T-helper 17 cell (primary cell): ENCODE measurements at regions not wholly inside any gene's neighbourhood (a gene's known extent, or its start where the extent isn't known, plus 50 kb on each side); places are given as distances from the start of the nearest gene placed in this dataset.
"Not testable (repeated sequence)": the region's sequence is repeated elsewhere in the genome, so short reads cannot be mapped to it uniquely, and the experiment has no call there.

Experiments
- ATAC-seq: fragments of 150-1000 bp; cut with Tn5 transposase; 2 replicates; pipeline ENCODE4 v1.10.0; 2021; ENCODE audit warnings: mild to moderate bottlenecking, moderate library complexity
- DNase-seq, 3 donors: peaks; one replicate each; pipeline versions ENCODE4 v3.0.0 to v3.0.0-alpha.2; 2020 to 2021
- H3K9me3 ChIP-seq: one replicate; pipeline ENCODE4 v1.7.0; 2013; ENCODE audit warnings: low read length, mild to moderate bottlenecking; ENCODE audit not compliant: control insufficient read depth, poor library complexity, severe bottlenecking
- H3K27ac Mint-ChIP-seq: one replicate; pipeline ENCODE4 v1.8.0; 2022; ENCODE audit warnings: mild to moderate bottlenecking, moderate library complexity, mixed read lengths
- H3K27me3 Mint-ChIP-seq: one replicate; pipeline ENCODE4 v1.8.0; 2022; ENCODE audit warnings: mixed read lengths
- H3K36me3 Mint-ChIP-seq: one replicate; pipeline ENCODE4 v1.8.0; 2022; ENCODE audit warnings: low read depth, mixed read lengths
- H3K4me1 Mint-ChIP-seq: one replicate; pipeline ENCODE4 v1.8.0; 2022; ENCODE audit warnings: mild to moderate bottlenecking, mixed read lengths
- H3K4me3 Mint-ChIP-seq: one replicate; pipeline ENCODE4 v1.8.0; 2022; ENCODE audit warnings: mild to moderate bottlenecking, moderate library complexity, mixed read lengths

DNA sequence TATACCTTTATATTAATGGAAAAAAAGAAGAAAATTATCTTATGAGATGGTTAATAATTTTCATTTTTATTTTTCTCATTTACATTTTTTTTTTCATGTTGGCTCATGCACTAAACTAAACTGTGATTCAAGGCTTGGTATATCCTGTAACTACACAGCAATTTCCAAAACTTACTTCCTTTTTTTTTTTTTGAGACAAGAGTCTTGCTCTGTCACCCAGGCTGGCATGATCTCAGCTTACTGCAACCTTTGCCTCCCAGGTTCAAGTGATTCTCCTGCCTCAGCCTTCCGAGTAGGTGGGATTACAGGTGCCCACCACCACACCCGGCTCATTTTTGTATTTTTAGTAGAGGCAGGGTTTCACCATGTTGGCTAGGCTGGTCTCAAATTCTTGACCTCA, 224.9 kb upstream of the FANCL start:
- not testable (repeated sequence) for H3K4me1 Mint-ChIP-seq, DNase-seq, H3K36me3 Mint-ChIP-seq, ATAC-seq, H3K27me3 Mint-ChIP-seq, H3K4me3 Mint-ChIP-seq, H3K9me3 ChIP-seq, H3K27ac Mint-ChIP-seq

- Mint-ChIP-seq H3K4me1 (no peaks in the 10 kb centered on the region), H3K27ac (no peak overlapping the region), H3K27me3 (no peaks in the 10 kb centered on the region), H3K36me3 (no peaks in the 10 kb centered on the region), H3K4me3 (no peak overlapping the region)
- ATAC-seq (no peak), DNase-seq (no peak)
- no peaks in the 10 kb centered on the region for H3K9me3 ChIP-seq
Measured at GRCh38 chr2:58460670-58461069, 219.5 kb upstream of the FANCL start.

GRCh38 chr2:58449286-58450010, 208.3 kb upstream of the FANCL start:
- Mint-ChIP-seq H3K27me3 (peaks cover 30% of the 10 kb centered on the region), H3K36me3 (peaks cover 3% of the 10 kb centered on the region), H3K4me1 (peaks cover 3% of the 10 kb centered on the region), H3K27ac (no peak overlapping the region), H3K4me3 (no peak overlapping the region)
- H3K9me3 ChIP-seq = no peaks in the 10 kb centered on the region
- DNase-seq (no peak), ATAC-seq (peak; percentile 20)

GRCh38 chr2:58448845-58449244, 207.7 kb upstream of the FANCL start:
- DNase-seq (no peak), ATAC-seq (no peak)
- Mint-ChIP-seq H3K4me1 (peaks cover 3% of the 10 kb centered on the region), H3K27ac (no peak overlapping the region), H3K36me3 (peaks cover 3% of the 10 kb centered on the region), H3K4me3 (no peak overlapping the region), H3K27me3 (peaks cover 32% of the 10 kb centered on the region)
- no peaks in the 10 kb centered on the region for H3K9me3 ChIP-seq

DNA sequence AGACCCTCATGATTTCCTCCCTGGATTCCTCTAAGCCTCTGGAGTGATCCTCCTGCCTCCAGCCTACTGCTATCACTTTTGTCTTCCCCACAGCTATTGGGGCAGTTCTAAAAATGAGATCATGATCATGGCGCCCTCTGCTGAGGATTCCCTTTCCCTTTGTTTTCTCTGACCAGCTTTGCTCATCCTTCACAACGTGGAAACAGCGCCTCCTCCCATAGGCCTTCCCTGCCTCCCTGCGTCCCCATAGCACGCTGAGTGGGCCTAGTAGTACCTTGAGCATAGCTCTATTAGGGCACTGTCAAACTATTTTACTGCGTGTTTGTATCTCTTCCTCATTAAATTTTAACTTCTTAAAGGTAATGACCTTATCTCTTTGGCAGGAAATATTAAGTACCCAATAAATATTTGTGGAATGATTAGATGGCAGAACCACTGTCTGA, 207.0 kb upstream of the FANCL start:
- no peak for DNase-seq
- H3K9me3 ChIP-seq = no peaks in the 10 kb centered on the region
- no peak overlapping the region for H3K4me3 Mint-ChIP-seq
- H3K36me3 Mint-ChIP-seq = peaks cover 3% of the 10 kb centered on the region
- no peak for ATAC-seq
- no peak overlapping the region for H3K27ac Mint-ChIP-seq
- peaks cover 3% of the 10 kb centered on the region for H3K4me1 Mint-ChIP-seq
- peaks cover 36% of the 10 kb centered on the region for H3K27me3 Mint-ChIP-seq

GRCh38 chr2:58447586-58447985, 206.5 kb upstream of the FANCL start:
- Mint-ChIP-seq H3K36me3 (peaks cover 3% of the 10 kb centered on the region), H3K4me1 (peaks cover 3% of the 10 kb centered on the region), H3K27ac (no peak overlapping the region), H3K4me3 (no peak overlapping the region), H3K27me3 (peaks cover 38% of the 10 kb centered on the region)
- no peak for DNase-seq
- ATAC-seq = no peak
- H3K9me3 ChIP-seq = no peaks in the 10 kb centered on the region

DNA sequence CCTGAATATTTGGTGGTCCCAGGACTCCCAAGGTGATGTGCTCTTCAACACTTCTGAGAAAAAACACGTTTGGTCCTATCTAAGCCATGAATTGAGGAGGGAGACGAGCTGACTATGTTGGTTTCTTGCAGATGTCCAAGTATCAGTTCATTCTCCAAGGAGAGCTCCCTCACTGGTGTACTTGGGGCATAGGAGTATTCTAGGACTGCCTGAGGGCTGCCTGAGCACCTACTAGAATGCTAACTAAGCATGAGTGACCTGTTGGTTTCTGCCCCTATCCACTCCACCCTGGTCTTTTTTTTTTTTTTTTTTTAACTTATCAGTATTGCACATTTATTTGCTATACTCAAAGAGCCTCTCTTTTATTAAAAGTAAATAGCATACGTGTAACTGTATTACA, 200.5 kb upstream of the FANCL start:
- Mint-ChIP-seq H3K27ac (no peak overlapping the region), H3K4me1 (no peaks in the 10 kb centered on the region), H3K27me3 (peaks cover 15% of the 10 kb centered on the region), H3K36me3 (no peaks in the 10 kb centered on the region), H3K4me3 (no peak overlapping the region)
- DNase-seq (no peak), ATAC-seq (no peak)
- no peaks in the 10 kb centered on the region for H3K9me3 ChIP-seq

- ATAC-seq (no peak), DNase-seq (no peak)
- H3K27ac Mint-ChIP-seq = no peak overlapping the region
- peaks cover 13% of the 10 kb centered on the region for H3K27me3 Mint-ChIP-seq
- H3K9me3 ChIP-seq = no peaks in the 10 kb centered on the region
- H3K36me3 Mint-ChIP-seq = no peaks in the 10 kb centered on the region
- H3K4me3 Mint-ChIP-seq = no peak overlapping the region
- H3K4me1 Mint-ChIP-seq = no peaks in the 10 kb centered on the region
Measured at GRCh38 chr2:58436872-58437271, 195.7 kb upstream of the FANCL start.

GRCh38 chr2:58435246-58435645, 194.1 kb upstream of the FANCL start:
- Mint-ChIP-seq H3K4me3 (no peak overlapping the region), H3K36me3 (no peaks in the 10 kb centered on the region), H3K27ac (no peak overlapping the region), H3K27me3 (peaks cover 24% of the 10 kb centered on the region), H3K4me1 (no peaks in the 10 kb centered on the region)
- H3K9me3 ChIP-seq = no peaks in the 10 kb centered on the region
- DNase-seq (no peak), ATAC-seq (no peak)

DNA sequence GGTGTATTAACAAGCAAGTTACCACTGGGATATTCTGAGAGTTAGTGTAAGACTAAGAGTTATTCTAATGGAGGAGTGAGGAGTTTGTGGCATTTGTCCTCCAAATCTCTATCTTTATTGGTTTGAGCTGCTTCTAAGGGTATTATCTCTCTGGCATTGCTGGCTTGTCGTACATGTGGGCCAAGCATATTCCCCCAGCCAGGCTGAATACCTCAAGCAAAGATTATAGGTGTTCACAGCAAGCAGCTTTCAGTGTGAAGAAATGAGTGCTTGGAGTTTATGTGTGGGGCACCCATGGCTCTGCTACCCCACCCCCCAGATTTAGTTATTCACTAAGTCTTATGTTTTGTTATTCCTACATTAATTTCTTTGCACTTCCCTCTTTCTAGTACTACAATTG, 193.6 kb upstream of the FANCL start:
- DNase-seq = no peak
- no peaks in the 10 kb centered on the region for H3K9me3 ChIP-seq
- Mint-ChIP-seq H3K4me1 (no peaks in the 10 kb centered on the region), H3K27me3 (peaks cover 29% of the 10 kb centered on the region), H3K4me3 (no peak overlapping the region), H3K36me3 (no peaks in the 10 kb centered on the region), H3K27ac (no peak overlapping the region)
- no peak for ATAC-seq

- peaks cover 44% of the 10 kb centered on the region for H3K27me3 Mint-ChIP-seq
- H3K4me3 Mint-ChIP-seq = no peak overlapping the region
- DNase-seq (no peak), ATAC-seq (no peak)
- H3K27ac Mint-ChIP-seq = no peak overlapping the region
- H3K9me3 ChIP-seq = no peaks in the 10 kb centered on the region
- H3K4me1 Mint-ChIP-seq = peaks cover 5% of the 10 kb centered on the region
- H3K36me3 Mint-ChIP-seq = no peaks in the 10 kb centered on the region
Measured at GRCh38 chr2:58432491-58433170, 191.5 kb upstream of the FANCL start.

DNA sequence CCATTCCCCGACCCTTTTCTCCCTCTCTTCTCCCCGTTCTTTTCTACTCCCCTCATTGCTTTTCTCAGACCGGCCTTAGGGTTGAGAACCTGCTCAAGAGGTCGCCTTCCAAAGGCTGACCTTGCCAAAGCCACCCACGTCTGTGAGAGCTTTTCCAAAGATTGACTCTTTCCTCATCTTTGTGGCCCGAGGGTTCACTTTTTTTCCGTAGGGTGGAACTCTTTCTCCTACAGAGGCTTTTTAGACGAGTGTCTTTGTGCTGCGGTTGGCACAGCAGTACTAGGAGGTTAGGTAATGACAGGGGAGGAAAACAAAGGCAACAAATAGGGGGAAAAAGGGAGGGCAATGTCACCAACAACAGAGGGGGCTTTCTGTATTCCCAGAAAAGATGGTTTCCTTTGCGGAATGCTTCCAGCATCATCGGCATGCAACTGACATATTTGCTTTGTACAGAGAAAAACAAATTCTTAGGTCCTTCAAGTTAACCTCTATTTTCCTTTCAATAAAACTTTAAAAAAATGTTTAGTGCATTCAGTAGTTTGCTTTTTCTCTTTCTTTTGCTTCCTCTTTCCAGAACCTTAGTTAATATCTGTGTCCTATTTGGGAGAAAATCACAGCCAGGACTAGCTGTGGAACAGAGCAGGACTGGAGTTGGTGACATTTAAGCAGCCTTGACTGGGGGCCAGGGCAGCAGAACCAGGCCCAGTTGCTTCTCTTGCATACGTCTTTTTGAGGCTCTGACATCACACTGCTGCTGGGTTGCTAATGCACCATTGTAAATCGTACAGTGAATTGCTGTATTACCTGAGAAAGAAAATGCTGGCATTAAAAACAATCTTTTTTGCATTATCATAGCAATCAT, 188.1 kb upstream of the FANCL start:
- ATAC-seq (no peak), DNase-seq (no peak)
- Mint-ChIP-seq H3K27me3 (peaks cover 53% of the 10 kb centered on the region), H3K4me1 (peaks cover 5% of the 10 kb centered on the region), H3K36me3 (peaks cover 3% of the 10 kb centered on the region), H3K4me3 (peak overlapping the region; percentile 67), H3K27ac (no peak overlapping the region)
- H3K9me3 ChIP-seq = no peaks in the 10 kb centered on the region
